Superior temporal gyrus (tissue), 1 donor: ENCODE measurements at regions not wholly inside any gene's neighbourhood (a gene's known extent, or its start where the extent isn't known, plus 50 kb on each side); places are given as distances from the start of the nearest gene placed in this dataset.
A peak's percentile ranks its signal among the peaks of the same experiment; 100 is the strongest.

Source experiments
- DNase-seq: peaks from one replicate; pipeline ENCODE4 v3.0.0-alpha.2; 2016; ENCODE audit errors: extremely low spot score

DNA sequence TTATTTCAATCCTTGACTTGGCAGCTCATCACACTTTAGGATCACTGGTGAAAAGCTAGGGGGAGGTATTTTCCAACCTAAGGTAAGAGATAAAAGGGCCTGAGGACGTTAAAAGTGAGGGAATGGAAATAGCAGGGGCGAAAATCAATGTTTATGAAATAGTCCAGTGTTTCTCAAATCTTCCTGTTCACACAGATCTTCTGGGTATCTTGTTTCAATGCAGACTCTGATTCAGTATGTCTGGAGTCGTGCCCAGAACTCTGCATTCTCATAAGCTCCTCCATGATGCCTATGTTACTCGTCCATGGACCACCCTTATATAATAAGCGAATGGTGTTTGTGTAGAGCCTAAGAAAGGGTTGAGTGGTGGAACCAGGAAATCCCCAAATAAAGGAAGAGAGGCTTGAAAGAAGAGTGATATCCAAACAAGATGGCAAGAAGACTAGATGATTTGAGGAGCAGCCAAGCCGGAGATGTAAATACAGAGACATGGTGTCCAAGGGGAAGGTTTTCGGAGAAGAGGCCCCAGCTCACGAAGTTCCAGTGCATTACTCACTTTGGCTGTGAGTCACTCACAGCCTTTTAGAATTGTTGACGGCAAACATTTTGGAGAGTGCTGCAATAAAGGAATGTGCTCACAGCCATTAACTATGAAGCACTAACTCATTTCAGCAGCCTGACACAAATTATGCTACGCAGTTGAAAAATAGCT lies 215.6 kb upstream of the PPARGC1A start:
- peak; percentile 62 for DNase-seq

- DNase-seq: peak; percentile 26
Measured at GRCh38 chr4:24104158-24104565, 214.3 kb upstream of the PPARGC1A start.

GRCh38 chr4:24103434-24104157 lies 213.7 kb upstream of the PPARGC1A start:
- peak; percentile 40 for DNase-seq

GRCh38 chr4:24102621-24103020 lies 212.8 kb upstream of the PPARGC1A start:
- peak; percentile 29 for DNase-seq

- DNase-seq: no peak
Measured at GRCh38 chr4:24096603-24097002, 206.8 kb upstream of the PPARGC1A start.

DNA sequence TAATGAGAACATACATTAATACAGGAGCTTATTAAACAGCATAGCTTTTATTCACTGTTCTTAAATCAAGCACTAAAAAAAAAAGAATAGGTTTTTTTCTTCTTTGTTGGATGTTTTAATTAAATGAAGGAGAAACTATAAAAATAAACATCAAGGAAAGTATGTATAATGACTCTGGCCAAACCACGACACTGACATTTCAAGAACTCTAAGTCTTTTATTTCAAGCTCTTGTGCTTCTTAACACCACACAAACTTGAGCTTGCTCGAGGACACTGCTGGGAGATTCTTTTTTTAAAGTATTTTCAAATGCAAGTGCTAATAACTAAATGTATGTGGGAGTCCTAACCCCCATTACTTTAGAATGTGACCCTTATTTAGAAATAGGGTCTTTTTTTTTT lies 204.9 kb upstream of the PPARGC1A start:
- DNase-seq: no peak

DNA sequence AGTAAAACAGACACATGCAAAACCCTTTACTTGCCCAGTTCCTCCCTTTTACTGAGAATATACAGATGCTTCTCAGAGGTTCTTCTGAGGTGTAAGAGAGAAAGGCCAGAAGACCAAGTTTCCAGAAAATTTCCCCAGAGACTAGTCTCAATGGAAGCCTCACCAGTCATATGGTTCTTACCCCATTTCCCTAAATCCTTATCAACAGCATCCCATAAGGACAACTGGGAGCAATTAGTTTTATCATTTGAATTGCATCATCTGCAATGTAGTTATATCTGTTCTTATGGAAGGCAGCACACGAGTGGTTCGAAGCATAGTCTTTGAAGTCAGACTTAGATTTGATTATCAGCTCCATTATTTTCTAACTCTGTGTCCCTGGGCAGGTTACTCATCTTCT lies 203.6 kb upstream of the PPARGC1A start:
- DNase-seq: no peak

DNA sequence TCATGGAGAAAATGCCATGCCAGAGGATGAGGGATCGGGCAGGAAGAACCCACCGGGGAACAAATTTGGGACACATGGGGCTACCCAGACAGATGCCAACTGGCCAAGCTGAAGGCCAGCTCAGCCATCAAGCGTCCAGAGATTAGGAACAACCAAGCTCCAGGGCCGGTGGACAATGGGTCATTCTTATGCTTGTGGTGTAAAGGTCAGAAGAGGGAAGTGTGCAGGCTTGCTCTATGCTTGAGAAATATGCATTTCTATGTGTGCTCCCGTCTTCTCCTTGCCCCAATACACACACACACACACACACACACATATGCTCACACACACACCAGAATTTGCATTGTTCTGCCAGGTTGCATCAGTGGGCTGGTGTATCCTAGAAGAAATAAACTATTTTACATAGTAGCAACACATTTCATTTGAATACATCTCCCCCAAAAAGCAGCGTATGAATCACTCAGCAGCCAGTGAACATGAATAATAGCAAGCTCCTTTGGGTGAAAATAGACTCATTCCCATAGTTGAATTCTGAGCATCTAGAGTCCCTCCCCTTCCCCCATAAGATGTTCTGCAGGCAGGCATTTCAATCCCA lies 201.9 kb upstream of the PPARGC1A start:
- DNase-seq: no peak

- DNase-seq: no peak
Measured at GRCh38 chr4:24089851-24090534, 200.1 kb upstream of the PPARGC1A start.

- DNase-seq: no peak
Measured at GRCh38 chr4:24080871-24081270, 191.0 kb upstream of the PPARGC1A start.

DNA sequence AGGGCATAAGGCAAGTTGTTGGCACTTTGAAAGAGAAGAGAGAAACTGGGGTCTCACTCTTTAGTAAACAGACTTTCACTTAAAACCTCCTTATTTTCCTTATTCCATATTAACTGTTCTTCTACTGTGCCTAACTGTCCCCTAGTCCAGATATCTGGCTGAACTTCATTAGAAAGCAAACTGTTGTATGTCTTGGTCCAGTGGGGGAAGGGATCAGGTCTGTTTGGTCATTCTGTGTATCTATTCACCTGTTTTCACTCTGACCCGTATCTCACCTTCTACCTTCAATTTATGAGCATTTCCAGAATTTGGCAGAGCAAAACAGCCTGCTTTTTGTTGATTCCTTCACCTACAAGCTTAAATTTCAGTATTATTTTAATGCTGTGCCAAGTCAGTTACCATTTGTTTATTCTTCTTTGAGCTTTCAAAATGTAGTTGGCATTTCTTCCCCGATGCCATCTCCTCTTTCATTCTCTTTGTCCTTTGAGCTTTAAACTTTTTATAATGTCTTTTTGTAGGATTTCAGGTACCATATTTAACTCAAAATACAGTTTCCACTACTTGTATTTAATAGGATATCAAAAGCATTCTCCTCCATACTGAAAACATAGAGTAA lies 188.6 kb upstream of the PPARGC1A start:
- DNase-seq: no peak

DNA sequence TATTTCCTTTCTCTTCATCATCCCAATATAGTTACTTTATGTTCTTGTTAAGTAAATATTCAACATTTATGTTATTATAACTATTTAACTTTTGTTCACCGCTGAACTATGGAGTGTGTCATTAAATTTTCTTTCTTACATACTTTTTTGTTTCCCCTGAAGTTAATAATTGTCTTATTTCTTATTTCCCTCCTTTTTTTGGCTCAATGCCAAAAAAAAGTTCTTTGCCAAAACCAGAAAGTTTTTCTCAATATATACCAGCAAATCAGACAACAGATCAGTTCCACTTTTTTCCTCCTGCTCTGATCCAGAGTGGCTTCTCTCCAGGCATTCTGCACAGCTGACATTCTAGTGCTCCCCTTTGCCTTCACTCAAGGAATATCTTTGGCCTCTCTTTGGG lies 187.0 kb upstream of the PPARGC1A start:
- no peak for DNase-seq

DNA sequence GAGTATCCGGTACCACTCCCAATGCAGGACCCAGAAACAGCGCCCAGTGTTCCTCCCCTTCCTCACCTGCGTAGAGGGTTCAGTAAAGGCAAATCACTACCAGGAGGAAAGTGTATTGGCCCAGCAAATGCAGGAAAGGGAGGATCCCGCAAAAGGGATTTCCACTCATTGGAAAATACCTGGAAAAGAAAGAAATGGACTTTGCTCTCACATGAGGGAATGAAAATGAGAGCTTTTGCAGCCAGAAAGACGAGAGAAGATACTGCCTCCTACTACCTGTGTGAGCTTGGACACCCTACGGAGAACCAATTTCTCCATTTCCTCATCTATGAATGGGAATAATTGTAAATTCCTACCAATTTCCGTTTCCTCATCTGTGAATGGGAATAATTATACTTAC lies 184.1 kb upstream of the PPARGC1A start:
- no peak for DNase-seq

DNA sequence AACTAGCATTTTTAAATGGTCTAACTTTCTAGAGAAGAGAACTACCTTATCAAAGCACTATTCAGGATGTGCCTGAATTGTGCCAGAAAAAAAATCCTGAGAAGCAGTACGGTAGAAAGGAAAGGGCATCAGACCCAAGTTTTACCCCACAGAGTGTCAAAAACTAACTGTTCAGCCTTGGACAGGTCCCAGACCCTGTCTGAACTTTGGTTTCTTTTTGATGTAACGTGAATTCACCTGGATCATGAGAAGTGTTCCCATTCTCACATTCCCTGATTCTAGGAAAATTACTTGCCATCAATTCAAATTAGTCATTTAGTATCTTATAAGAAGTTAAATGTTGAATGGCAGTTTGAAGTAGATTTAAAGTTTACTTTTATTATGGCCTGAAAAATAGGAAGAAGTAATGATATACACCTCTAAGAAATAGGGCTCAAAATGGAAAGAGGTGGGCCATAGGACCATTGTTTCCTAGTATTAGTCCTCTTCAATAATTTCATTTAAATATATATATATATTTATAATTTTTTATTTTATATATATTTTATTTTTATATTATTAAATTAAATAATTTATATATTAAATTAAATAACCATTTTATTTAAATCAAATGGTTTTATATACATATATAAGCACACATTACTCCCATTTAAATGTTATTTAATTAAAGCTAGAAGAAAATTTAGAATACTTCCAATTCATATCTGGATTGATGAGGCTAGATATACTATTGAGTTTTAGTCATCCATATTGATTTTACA lies 181.9 kb upstream of the PPARGC1A start:
- DNase-seq: no peak

GRCh38 chr4:24070117-24070516 lies 180.3 kb upstream of the PPARGC1A start:
- peak; percentile 32 for DNase-seq

GRCh38 chr4:24067367-24068193 lies 177.7 kb upstream of the PPARGC1A start:
- peak; percentile 49 for DNase-seq

DNA sequence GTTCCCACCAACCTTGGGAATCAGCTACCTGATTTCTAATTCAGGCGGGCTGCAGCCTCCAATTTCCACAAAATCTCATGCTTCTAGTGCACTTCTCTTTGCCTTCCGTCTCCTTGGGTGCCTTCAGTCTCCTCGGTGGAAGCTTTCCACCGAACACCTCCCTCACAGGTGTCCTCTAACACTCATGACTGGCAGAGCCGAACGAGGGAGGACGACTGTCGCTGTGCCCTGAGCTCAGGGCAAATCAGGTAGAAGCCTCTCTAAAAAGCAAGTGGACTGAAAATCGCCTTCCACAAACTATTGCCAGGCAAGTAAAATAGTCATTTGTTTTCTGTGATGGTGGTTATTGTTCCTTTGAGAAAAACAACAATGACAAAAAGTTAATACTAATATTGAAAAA lies 176.1 kb upstream of the PPARGC1A start:
- DNase-seq: no peak

DNA sequence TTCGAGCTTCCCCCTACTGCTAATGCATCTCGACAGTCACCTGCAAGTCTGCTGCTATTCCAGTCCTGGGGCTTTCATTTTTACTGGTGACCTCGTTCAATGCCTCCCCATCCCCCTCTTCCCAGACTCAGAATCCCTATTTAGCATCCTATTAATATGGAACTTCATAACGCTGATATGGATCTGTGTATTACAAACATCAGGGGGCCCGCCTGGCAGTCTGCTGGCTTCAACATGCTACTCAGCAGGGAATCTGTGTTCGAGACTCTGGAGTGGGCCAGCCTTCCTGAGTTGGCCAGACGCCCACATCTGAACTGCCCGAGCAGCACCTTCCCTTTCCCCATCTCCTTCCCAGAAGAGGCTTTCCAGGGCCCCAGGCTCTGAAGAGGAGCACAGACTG lies 173.9 kb upstream of the PPARGC1A start:
- no peak for DNase-seq

GRCh38 chr4:24060932-24061331 lies 171.1 kb upstream of the PPARGC1A start:
- no peak for DNase-seq

- DNase-seq: no peak
Measured at GRCh38 chr4:24059839-24060238, 170.0 kb upstream of the PPARGC1A start.
